Stimulated activated memory B cell treated with anti-CD40 and anti-IgM and Interleukin-4, amounts not matched to agents 10 μg/mL and 1 μg/mL and 100 μg/mL, for 72 hours (primary cell): ENCODE measurements at regions not wholly inside any gene's neighbourhood (a gene's known extent, or its start where the extent isn't known, plus 50 kb on each side); places are given as distances from the start of the nearest gene placed in this dataset.
"Not testable (repeated sequence)": the region's sequence is repeated elsewhere in the genome, so short reads cannot be mapped to it uniquely, and the experiment has no call there.

Source experiments
- ATAC-seq: fragments of 150-1000 bp; cut with Tn5 transposase; 2 replicates; pipeline ENCODE4 v1.10.0; 2021
- H3K27ac Mint-ChIP-seq: one replicate; pipeline ENCODE4 v1.8.0; 2022; ENCODE audit warnings: mild to moderate bottlenecking, mixed read lengths
- H3K27me3 Mint-ChIP-seq: one replicate; pipeline ENCODE4 v1.8.0; 2022; ENCODE audit warnings: mixed read lengths
- H3K36me3 Mint-ChIP-seq: one replicate; pipeline ENCODE4 v1.8.0; 2022; ENCODE audit warnings: mixed read lengths
- H3K4me1 Mint-ChIP-seq: one replicate; pipeline ENCODE4 v1.8.0; 2022; ENCODE audit warnings: mixed read lengths
- H3K4me3 Mint-ChIP-seq: one replicate; pipeline ENCODE4 v1.8.0; 2022; ENCODE audit warnings: mild to moderate bottlenecking, moderate library complexity, mixed read lengths
- H3K9me3 Mint-ChIP-seq: one replicate; pipeline ENCODE4 v1.8.0; 2022; ENCODE audit warnings: mixed read lengths

DNA sequence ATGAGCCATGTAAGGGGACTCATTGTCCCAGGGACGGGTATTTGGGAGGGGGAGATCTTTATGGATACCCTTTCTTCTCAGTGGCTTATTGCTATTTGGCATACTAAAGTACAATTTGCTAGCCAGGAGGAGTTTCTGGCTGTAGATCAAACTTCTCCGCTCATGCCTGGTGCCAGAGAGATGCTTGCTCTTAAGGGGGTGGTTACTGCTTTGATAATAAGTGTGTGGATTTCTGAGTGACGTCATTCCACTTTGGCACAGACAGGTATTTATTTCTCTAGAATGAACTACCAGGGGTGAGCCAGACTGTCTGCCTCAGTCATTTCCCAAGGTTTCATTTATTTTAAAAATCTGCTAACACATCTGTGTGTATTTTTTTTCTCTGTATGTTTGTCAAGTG, 131.1 kb downstream of the SRGAP2 start:
- H3K36me3 Mint-ChIP-seq, H3K4me3 Mint-ChIP-seq, H3K9me3 Mint-ChIP-seq, H3K27ac Mint-ChIP-seq, H3K4me1 Mint-ChIP-seq, H3K27me3 Mint-ChIP-seq, ATAC-seq: not testable (repeated sequence)

DNA sequence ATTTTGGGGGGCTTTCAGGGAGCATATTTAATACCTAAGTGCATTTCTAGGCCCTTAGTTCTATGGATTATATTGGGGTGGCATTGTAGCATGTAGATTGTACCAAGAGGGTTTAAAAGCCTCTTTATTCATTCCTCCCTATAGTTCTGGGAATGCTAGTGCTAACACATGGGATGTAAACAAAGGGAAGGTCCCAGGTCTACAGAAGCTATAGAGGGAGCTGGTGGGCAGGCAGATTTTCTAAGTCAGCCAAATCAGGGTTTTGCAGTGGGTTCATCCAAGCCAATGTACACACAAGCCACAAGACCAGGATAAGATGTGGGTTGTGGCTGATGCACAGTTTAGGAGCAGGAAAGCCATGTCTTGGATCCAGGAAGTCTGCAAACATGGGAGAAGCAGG, 131.8 kb downstream of the SRGAP2 start:
- not testable (repeated sequence) for H3K4me3 Mint-ChIP-seq, H3K4me1 Mint-ChIP-seq, H3K27ac Mint-ChIP-seq, H3K9me3 Mint-ChIP-seq, ATAC-seq, H3K27me3 Mint-ChIP-seq, H3K36me3 Mint-ChIP-seq

DNA sequence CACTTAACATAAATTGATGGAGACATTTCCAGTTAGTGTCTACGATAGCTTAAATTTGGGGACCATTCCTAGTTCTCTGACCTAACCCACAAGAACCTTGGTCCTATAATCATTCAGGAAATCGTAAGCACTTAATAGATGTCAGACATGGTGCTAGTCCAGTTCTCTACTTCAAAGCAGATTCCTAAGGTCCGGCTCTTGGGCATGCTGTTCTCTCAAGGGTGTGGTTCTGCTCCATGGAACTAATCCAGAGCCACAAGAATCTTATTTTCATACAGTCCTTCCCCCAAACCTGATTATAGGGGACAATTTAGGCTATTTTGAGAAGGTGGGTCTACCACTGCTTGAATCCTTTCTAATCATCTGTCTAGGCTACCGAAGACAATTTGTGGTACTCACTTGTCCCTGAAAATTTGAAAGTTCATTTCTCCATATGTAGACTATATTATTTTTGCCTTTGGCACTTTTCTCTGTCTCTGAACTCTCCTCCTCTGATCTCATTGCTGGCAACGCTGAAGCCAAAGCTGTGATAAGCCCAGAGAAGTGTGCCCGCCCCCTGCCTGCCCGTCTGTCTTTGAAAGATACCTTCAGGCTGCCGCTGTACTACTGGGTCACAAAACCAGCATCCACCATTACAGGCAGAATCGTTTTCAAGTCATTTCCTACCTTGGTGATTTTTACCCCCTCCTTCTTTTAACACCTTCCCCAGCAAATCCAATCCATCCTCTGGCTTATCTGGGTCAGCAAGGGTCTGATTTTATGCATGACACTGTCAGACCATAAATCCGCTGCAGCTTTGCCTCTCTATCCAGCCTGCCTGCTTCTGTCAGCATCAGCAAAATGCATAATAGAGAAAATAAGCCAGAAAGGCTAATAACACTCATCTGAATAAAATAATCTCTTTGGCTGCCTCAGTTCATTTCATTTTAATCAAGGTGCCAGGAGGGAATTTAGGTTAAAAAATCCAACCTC, 132.8 kb downstream of the SRGAP2 start:
- ATAC-seq, H3K36me3 Mint-ChIP-seq, H3K27me3 Mint-ChIP-seq, H3K27ac Mint-ChIP-seq, H3K9me3 Mint-ChIP-seq, H3K4me1 Mint-ChIP-seq, H3K4me3 Mint-ChIP-seq: not testable (repeated sequence)

DNA sequence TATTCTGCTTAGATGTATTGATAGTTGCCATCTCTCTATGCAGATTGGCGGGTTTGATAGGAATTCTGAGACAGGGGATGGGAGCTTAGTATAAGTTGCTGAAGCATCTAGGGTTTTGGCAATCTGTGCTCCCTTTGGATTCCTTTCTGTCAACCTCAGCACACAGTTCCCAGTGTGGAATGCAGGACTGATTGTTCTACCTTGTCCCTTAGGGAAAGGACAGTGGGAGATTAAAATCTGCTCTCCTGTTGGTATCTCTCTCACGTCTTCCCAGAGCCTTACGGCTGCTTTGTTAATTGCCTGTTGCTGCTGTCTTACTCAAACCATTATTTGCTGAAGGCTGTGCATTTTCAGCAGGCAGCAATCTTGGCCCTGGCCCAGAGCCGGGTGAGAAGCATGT, 133.3 kb upstream of the IKBKE start:
- not testable (repeated sequence) for H3K4me3 Mint-ChIP-seq, H3K4me1 Mint-ChIP-seq, H3K9me3 Mint-ChIP-seq, ATAC-seq, H3K36me3 Mint-ChIP-seq, H3K27ac Mint-ChIP-seq, H3K27me3 Mint-ChIP-seq

DNA sequence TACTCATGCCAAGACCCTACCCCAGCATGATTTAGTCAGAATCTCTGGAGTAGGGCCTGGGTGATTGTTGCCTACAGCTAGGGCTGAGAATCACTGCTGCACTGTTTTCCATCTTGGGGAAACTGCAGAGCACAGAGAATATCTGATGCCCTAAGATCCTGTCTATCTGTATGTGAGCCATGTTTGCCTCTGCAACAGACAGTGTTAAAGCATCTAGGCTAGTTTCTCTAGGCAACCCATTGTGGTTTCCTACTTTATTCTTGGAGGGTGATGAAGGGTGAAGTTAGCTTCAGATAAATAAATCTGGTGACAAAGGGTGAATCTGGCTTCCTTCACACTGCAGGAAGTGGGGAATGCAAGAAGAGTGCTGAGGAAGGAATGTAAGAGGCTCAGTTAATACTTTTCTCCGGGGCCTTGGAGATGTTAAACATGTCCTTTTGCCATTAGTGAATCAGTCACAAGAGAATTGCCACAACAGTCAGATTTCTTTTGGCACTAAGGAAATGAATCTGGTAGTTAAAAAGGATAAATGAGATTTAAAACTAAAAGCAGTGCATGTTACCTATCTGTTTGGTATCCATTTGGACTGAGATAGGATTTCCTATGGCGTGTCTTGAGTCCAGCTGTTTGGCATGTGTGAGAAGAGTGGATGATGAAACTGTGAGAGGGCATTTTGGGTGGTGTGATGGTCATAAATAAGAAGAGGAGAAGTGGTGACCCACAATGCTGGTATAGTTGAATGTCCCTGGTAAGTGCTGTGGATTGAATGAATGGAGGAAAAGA, 119.6 kb upstream of the IKBKE start:
- H3K9me3 Mint-ChIP-seq, H3K36me3 Mint-ChIP-seq, H3K4me1 Mint-ChIP-seq, H3K4me3 Mint-ChIP-seq, ATAC-seq, H3K27me3 Mint-ChIP-seq, H3K27ac Mint-ChIP-seq: not testable (repeated sequence)

DNA sequence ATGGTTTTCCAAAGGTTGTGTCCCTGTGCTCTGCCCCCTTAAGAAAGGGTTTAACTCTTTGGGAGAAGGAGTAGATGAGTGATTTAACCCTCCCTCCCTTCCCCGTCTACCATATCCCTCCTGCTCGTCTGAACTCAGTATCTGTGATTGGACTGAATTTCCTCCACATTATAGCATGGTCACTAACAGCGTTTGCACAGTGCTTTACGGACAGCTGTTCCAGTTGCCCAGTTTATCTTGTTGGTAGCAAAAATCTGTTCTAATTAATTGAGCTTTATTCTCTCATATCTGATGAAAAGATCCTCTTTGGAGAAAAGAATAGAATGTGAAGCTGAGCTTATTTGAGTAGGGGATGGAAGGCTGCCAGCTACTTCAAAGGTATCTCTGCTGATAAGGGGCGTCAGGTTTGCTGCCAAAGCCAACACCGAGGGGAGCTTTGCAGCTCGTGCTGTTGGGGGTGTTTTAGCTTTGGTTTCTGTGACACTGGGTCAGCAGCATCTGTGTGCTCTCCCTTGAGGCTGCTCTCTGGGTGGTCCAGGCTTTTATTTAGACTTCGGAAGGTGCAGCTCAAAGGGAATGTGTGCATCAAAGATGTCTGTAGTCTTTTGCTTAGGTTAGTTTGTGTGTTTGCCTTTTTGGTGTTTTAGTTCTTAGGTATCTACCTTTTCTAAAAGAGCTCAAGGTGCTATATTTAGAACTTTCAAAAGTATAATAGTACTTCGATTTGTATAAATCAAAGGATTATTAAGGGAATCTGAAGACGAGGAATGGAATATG, 118.8 kb upstream of the IKBKE start:
- not testable (repeated sequence) for H3K27ac Mint-ChIP-seq, H3K36me3 Mint-ChIP-seq, H3K27me3 Mint-ChIP-seq, H3K9me3 Mint-ChIP-seq, H3K4me1 Mint-ChIP-seq, ATAC-seq, H3K4me3 Mint-ChIP-seq

DNA sequence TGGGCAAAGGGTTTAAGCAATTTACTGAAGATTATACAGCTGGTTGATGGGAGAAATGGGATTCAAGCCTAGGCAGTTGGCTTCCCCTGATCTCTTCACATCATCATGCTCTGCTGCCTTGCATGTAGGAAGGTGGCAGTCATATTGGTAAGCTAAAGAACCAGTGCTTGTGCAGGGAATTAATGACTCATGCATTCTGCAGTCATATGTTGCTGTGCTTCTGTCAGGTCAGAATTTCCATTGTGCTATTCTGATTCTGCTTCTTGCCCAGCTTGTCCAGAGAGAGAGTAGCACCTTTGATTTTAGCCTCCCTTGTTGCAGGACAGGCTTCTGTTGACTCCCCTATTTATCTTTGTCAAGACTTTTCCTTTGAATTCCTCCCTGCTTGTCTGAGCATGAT, 114.0 kb upstream of the IKBKE start:
- Mint-ChIP-seq H3K27ac (peak overlapping the region; percentile 67), H3K4me1 (peaks cover 16% of the 10 kb centered on the region)
- H3K9me3 Mint-ChIP-seq, H3K4me3 Mint-ChIP-seq, H3K36me3 Mint-ChIP-seq, H3K27me3 Mint-ChIP-seq: not testable (repeated sequence)
- ATAC-seq, result peak; percentile 91

DNA sequence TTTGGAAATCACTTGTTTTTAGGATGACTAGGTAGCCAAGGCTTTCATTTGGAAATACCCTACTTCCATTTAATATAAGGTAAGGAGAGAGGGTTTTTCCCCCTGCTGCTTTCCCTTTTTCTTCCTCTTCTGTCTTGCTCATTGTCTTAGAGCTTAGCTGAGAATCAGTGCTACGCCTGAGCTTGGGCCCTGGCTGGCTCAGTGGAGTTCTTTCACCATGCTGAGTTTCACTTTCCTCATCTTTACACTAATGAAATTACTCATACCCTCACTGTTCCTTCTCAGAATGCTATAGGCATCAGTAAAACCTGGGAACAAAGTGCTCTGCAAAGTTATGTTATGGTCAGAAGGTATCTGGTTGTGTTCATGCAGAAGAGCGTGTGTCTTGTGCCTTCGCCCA, 112.3 kb upstream of the IKBKE start:
- H3K4me1 Mint-ChIP-seq, result peaks cover 16% of the 10 kb centered on the region
- H3K4me3 Mint-ChIP-seq, H3K36me3 Mint-ChIP-seq, H3K27me3 Mint-ChIP-seq, H3K9me3 Mint-ChIP-seq: not testable (repeated sequence)
- H3K27ac Mint-ChIP-seq, result peak overlapping the region; percentile 71
- ATAC-seq, result peak; percentile 86

DNA sequence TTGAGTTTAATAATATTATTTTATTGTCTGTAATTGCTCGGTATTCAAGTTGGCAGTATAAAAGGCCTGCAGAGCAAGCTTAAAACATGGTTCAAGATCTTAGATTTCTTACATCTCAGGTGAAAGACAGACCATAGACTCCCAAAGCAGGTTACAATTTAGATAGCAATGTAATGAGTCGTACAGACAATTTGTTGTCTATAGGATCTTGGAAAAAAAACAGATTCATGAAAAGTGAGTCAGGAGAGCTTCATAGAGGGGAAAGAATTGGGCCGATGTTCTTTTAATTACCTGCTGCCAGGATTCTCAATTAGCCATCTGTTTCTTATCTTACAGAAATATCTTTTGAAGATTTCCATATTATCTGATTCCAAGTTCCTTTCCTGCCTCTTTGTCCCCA, 111.5 kb upstream of the IKBKE start:
- ATAC-seq, H3K27me3 Mint-ChIP-seq: not testable (repeated sequence)

DNA sequence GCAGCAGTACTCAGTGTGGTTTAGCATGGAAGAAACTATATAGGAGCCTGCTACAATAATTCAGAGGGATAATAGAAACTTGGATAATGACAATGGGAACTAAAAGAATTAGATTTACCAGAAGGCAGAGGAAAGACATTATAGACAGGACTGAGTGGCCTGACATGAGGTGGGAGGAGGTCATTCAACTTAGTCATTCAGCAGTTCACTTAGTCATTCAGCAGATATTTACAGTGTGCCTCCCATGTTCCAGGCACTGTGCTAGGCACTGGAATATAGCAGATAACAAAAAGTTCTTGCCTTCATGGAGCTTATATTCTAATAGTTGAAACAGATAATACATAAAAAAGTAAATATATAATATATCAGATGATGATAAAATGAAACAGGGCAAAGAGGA, 110.9 kb upstream of the IKBKE start:
- ATAC-seq, H3K9me3 Mint-ChIP-seq, H3K27ac Mint-ChIP-seq, H3K36me3 Mint-ChIP-seq, H3K4me3 Mint-ChIP-seq, H3K27me3 Mint-ChIP-seq: not testable (repeated sequence)
- H3K4me1 Mint-ChIP-seq, result peaks cover 16% of the 10 kb centered on the region

More for the DNA sequence above, 111.5 kb upstream of the IKBKE start:
- H3K36me3 Mint-ChIP-seq, H3K27ac Mint-ChIP-seq, H3K9me3 Mint-ChIP-seq, H3K4me3 Mint-ChIP-seq: not testable (repeated sequence)
- H3K4me1 Mint-ChIP-seq, result peaks cover 16% of the 10 kb centered on the region

DNA sequence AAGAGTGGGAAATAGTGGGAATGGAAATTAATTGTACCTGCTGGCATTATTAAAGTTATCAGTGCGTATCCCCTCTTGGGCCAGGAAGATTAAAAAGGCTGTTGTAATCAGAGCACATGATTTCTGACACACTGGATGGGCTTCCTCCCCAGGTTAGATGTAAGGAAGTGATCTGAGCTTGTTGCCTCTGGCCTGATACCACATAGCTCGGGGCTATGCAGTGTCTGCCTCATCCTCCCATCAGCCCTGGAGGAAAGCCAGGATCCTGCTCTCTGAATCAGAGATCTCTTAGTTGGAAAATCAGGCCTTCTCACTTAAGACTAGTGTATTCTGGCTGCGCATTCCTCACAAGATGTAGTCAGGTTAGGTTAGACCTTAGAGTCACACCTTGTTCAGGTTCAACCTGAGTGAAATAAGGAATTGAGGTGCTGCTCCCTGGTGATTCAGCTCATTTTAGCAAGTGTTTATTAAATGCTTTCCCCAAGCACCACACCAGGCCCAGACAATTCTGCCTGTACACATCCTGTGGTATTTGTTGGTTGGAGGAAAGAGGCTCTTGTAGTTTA, 108.2 kb upstream of the IKBKE start:
- not testable (repeated sequence) for H3K4me3 Mint-ChIP-seq, ATAC-seq, H3K4me1 Mint-ChIP-seq, H3K36me3 Mint-ChIP-seq, H3K27me3 Mint-ChIP-seq, H3K9me3 Mint-ChIP-seq, H3K27ac Mint-ChIP-seq

DNA sequence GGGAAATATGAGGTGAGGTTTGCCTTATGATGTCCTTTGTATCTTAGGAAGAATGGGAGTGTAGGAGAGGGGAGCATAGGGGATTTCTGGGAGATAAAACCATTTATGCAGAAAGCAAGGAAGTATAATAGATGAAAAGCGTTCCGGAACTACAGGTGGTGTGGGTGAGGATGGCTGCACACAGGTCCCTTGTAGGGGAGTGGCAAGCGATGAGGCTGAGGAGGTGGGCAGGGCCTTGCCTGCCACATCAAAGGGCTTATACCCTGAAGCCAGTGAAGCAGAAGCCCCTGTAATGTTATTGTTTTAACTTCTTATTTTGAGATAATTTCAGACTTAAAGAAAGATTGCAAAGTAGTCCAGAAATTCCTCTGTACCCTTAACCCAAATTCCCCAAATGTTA, 107.3 kb upstream of the IKBKE start:
- H3K36me3 Mint-ChIP-seq, H3K9me3 Mint-ChIP-seq, ATAC-seq, H3K4me1 Mint-ChIP-seq, H3K27ac Mint-ChIP-seq, H3K27me3 Mint-ChIP-seq, H3K4me3 Mint-ChIP-seq: not testable (repeated sequence)

DNA sequence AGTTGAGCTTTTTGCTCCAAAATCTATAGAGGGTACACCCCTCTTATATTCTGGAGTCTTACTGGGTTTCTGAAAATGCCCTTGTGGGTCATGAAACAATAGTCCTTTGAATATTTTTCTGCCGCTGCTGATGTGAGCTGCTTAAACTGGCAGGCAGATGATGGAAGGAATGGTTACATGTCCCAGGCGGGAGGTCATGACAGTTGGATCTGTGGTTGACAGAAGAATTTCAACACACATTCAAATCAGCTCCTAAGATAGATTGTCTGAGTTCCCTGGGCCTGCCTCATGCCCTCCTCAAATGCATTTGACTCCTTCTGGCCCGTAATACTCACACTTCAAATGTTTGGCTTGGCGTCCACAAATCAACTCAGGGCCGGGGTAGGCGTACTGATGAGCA, 105.0 kb upstream of the IKBKE start:
- H3K27ac Mint-ChIP-seq, H3K9me3 Mint-ChIP-seq, H3K27me3 Mint-ChIP-seq, H3K4me3 Mint-ChIP-seq, H3K4me1 Mint-ChIP-seq, H3K36me3 Mint-ChIP-seq, ATAC-seq: not testable (repeated sequence)

DNA sequence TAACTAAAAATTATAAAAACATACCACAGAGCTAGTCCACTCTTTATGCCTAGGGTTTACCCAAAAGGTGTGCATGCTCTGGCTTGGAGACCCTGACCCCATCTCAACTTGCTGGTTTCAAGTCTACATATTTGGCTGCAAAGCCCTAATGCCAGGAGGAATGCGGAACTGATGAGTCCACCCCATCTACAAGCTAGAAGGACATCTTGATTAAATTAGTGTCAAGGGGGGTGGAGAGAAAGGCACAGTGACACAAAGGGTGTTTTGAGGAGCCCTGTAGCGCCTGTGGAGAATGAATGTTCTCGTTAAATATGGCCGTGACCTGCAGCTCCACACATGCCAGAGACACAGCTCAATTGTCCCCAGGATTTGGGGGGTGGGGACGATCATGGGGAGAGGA, 104.1 kb upstream of the IKBKE start:
- not testable (repeated sequence) for H3K4me3 Mint-ChIP-seq

DNA sequence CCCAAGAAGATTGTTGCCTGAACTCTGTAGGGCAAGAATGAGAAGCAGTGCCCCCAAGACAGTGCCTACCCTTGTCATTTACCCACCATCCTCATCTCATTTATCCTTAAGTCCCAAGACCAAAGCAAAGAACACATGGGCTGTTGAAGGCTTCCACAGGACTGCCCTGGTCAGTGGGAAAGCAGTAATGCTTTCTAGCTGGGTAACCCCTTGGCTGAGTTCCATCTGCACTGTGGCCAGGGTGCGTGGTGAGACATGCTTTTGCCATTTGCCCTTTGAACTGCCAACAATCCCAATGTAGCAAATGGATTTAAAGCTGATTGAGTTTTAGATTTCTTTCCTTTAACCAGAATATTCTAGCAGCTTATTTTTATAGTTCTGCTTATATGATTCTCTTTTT, 103.5 kb upstream of the IKBKE start:
- not testable (repeated sequence) for H3K27me3 Mint-ChIP-seq, H3K9me3 Mint-ChIP-seq, H3K4me3 Mint-ChIP-seq, ATAC-seq, H3K36me3 Mint-ChIP-seq, H3K4me1 Mint-ChIP-seq, H3K27ac Mint-ChIP-seq

More for the DNA sequence above, 104.1 kb upstream of the IKBKE start:
- not testable (repeated sequence) for ATAC-seq, H3K27ac Mint-ChIP-seq, H3K27me3 Mint-ChIP-seq, H3K9me3 Mint-ChIP-seq, H3K4me1 Mint-ChIP-seq, H3K36me3 Mint-ChIP-seq
